A673 (cell line): ENCODE measurements at regions not wholly inside any gene's neighbourhood (a gene's known extent, or its start where the extent isn't known, plus 50 kb on each side); places are given as distances from the start of the nearest gene placed in this dataset.
"Not testable (repeated sequence)": the region's sequence is repeated elsewhere in the genome, so short reads cannot be mapped to it uniquely, and the experiment has no call there.

Experiments used
- CTCF ChIP-seq: fragments of 300-800, 200-600 bp; sonication (generic); conservative IDR thresholded peaks from 2 replicates; pipeline ENCODE4 v1.5.1; 2017; ENCODE audit warnings: low read depth, mild to moderate bottlenecking, antibody characterized with exemption, low read length, moderate library complexity, mixed read lengths
- EZH2 ChIP-seq: fragments of 200-600 bp; sonication (generic); IDR thresholded peaks from 2 replicates; pipeline ENCODE4 v1.6.1; 2017; ENCODE audit warnings: borderline replicate concordance, low read depth, mild to moderate bottlenecking, mixed read lengths, antibody characterized with exemption, low read length; ENCODE audit not compliant: poor library complexity, severe bottlenecking

GRCh38 chr21:9011916-9012315 lies 1509.5 kb upstream of the TPTE start:
- TF ChIP-seq CTCF, EZH2: not testable (repeated sequence)
